BLaER1 treated with 17β-estradiol and CSF1 and Interleukin-3, amounts not matched to agents 10 nM and 100 nM (cell line): ENCODE measurements at regions not wholly inside any gene's neighbourhood (a gene's known extent, or its start where the extent isn't known, plus 50 kb on each side); places are given as distances from the start of the nearest gene placed in this dataset.

ENCODE experiments used
- H3K27ac ChIP-seq, 11 experiments: shearing (Covaris generic); formaldehyde crosslinking; 2 replicates each; pipeline ENCODE4 v1.8.1; 2022
- H3K27me3 ChIP-seq, 11 experiments: shearing (Covaris generic); formaldehyde crosslinking; 2 replicates each; pipeline ENCODE4 v1.8.1; 2022
- H3K36me3 ChIP-seq, 11 experiments: shearing (Covaris generic); formaldehyde crosslinking; 2 replicates each; pipeline ENCODE4 v1.8.1; 2022
- H3K4me1 ChIP-seq, 10 experiments: shearing (Covaris generic); formaldehyde crosslinking; 2 replicates each; pipeline ENCODE4 v1.8.1; 2022
- H3K4me2 ChIP-seq, 11 experiments: shearing (Covaris generic); formaldehyde crosslinking; 2 replicates each; pipeline ENCODE4 v1.8.1; 2022
- H3K4me3 ChIP-seq, 10 experiments: shearing (Covaris generic); formaldehyde crosslinking; 2 replicates each; pipeline ENCODE4 v1.8.1; 2022
- H3K9ac ChIP-seq, 11 experiments: shearing (Covaris generic); formaldehyde crosslinking; 2 replicates each; pipeline ENCODE4 v1.8.1; 2022
- H3K9me3 ChIP-seq, 11 experiments: shearing (Covaris generic); formaldehyde crosslinking; replicated peaks in 1 of 11; 2 replicates each; pipeline ENCODE4 v1.8.1; 2022
- H4K20me1 ChIP-seq, 11 experiments: shearing (Covaris generic); formaldehyde crosslinking; 2 replicates each; pipeline ENCODE4 v1.8.1; 2022
- Cebpa-rat ChIP-seq, 11 experiments: shearing (Covaris generic); IDR thresholded peaks; 2 replicates each; pipeline ENCODE4 v1.8.1; 2022

- Histone ChIP-seq H3K27me3 (no peaks in the 10 kb centered on the region), H3K4me1 (no peaks in the 10 kb centered on the region), H3K27ac (no peak overlapping the region), H3K9ac (no peak overlapping the region), H3K4me2 (no peak overlapping the region), H3K36me3 (no peaks in the 10 kb centered on the region), H4K20me1 (no peaks in the 10 kb centered on the region), H3K9me3 (no peaks in the 10 kb centered on the region), H3K4me3 (no peak overlapping the region)
- no peak for TF ChIP-seq Cebpa-rat (IDR thresholded peaks at IDR 0.05)
These were observed 654.5 kb downstream of the NOVA1 start for GRCh38 chr14:25943329-25943728.

- Histone ChIP-seq H4K20me1 (no peaks in the 10 kb centered on the region), H3K4me3 (no peak overlapping the region), H3K9me3 (no peaks in the 10 kb centered on the region), H3K4me2 (no peak overlapping the region), H3K4me1 (no peaks in the 10 kb centered on the region), H3K27ac (no peak overlapping the region), H3K9ac (no peak overlapping the region), H3K36me3 (no peaks in the 10 kb centered on the region), H3K27me3 (no peaks in the 10 kb centered on the region)
- no peak for TF ChIP-seq Cebpa-rat (IDR thresholded peaks at IDR 0.05)
These were observed 655.7 kb downstream of the NOVA1 start for GRCh38 chr14:25942090-25942489.

GRCh38 chr14:25933731-25934130 is 664.1 kb downstream of the NOVA1 start:
- no peak overlapping the region for H3K4me2 ChIP-seq
- H3K4me1 ChIP-seq: no peaks in the 10 kb centered on the region
- H3K4me3 ChIP-seq: no peak overlapping the region
- no peak overlapping the region for H3K27ac ChIP-seq
- no peak for TF ChIP-seq Cebpa-rat (IDR thresholded peaks at IDR 0.05)
- no peaks in the 10 kb centered on the region for H4K20me1 ChIP-seq
- no peak overlapping the region for H3K9ac ChIP-seq
- no peaks in the 10 kb centered on the region for H3K9me3 ChIP-seq
- no peaks in the 10 kb centered on the region for H3K27me3 ChIP-seq
- H3K36me3 ChIP-seq: no peaks in the 10 kb centered on the region

DNA sequence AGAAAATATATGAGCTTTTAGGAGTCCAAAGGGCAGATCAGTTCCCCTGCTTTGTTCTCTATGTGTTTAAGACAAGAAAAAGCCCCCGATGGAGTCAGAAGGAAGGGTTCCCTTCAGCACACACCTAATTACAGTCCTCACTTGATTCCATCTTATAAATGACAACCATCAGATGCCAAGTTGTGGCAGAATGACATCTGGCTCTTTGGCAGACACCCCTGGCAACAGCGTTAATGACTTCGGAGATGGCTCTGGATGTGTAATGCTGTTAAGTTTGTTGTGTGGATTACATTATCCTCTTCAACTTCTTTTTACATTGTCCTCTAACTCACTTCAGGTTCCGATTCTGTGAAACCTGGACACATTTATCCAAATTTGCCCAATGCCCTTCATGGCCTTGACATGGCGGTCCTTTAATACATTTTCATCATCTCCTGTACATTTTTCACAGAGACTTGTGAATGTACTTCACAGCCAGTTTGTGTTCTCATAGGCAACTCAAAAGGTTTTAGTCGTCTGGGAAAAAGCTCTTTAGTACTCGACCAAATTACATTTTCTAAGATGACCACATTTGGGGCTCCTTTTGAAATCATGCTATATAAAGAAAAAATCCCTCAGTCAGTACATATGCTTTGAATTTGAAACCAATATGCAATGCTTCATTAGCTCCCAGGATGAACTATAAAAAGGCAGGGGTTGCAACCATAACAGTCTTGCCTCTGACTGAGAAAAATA is 667.8 kb downstream of the NOVA1 start:
- no peak overlapping the region for H3K27ac ChIP-seq
- no peaks in the 10 kb centered on the region for H4K20me1 ChIP-seq
- H3K36me3 ChIP-seq: no peaks in the 10 kb centered on the region
- no peaks in the 10 kb centered on the region for H3K9me3 ChIP-seq
- H3K4me3 ChIP-seq: no peak overlapping the region
- H3K9ac ChIP-seq: no peak overlapping the region
- TF ChIP-seq Cebpa-rat (IDR thresholded peaks at IDR 0.05): no peak
- H3K4me1 ChIP-seq: no peaks in the 10 kb centered on the region
- no peak overlapping the region for H3K4me2 ChIP-seq
- H3K27me3 ChIP-seq: no peaks in the 10 kb centered on the region

- no peak for TF ChIP-seq Cebpa-rat (IDR thresholded peaks at IDR 0.05)
- H3K4me1 ChIP-seq: no peaks in the 10 kb centered on the region
- H3K4me2 ChIP-seq: no peak overlapping the region
- H3K27me3 ChIP-seq: no peaks in the 10 kb centered on the region
- H3K27ac ChIP-seq: no peak overlapping the region
- H3K36me3 ChIP-seq: no peaks in the 10 kb centered on the region
- H4K20me1 ChIP-seq: no peaks in the 10 kb centered on the region
- H3K9me3 ChIP-seq: no peaks in the 10 kb centered on the region
- no peak overlapping the region for H3K9ac ChIP-seq
- no peak overlapping the region for H3K4me3 ChIP-seq
These were observed 686.0 kb downstream of the NOVA1 start for GRCh38 chr14:25911831-25912230.

GRCh38 chr14:25909045-25909747 is 688.6 kb downstream of the NOVA1 start:
- H3K27ac ChIP-seq: no peak overlapping the region
- no peak overlapping the region for H3K4me2 ChIP-seq
- no peaks in the 10 kb centered on the region for H4K20me1 ChIP-seq
- H3K36me3 ChIP-seq: no peaks in the 10 kb centered on the region
- TF ChIP-seq Cebpa-rat (IDR thresholded peaks at IDR 0.05): no peak
- no peaks in the 10 kb centered on the region for H3K27me3 ChIP-seq
- H3K4me3 ChIP-seq: no peak overlapping the region
- no peak overlapping the region for H3K9ac ChIP-seq
- no peaks in the 10 kb centered on the region for H3K4me1 ChIP-seq
- H3K9me3 ChIP-seq: no peaks in the 10 kb centered on the region

DNA sequence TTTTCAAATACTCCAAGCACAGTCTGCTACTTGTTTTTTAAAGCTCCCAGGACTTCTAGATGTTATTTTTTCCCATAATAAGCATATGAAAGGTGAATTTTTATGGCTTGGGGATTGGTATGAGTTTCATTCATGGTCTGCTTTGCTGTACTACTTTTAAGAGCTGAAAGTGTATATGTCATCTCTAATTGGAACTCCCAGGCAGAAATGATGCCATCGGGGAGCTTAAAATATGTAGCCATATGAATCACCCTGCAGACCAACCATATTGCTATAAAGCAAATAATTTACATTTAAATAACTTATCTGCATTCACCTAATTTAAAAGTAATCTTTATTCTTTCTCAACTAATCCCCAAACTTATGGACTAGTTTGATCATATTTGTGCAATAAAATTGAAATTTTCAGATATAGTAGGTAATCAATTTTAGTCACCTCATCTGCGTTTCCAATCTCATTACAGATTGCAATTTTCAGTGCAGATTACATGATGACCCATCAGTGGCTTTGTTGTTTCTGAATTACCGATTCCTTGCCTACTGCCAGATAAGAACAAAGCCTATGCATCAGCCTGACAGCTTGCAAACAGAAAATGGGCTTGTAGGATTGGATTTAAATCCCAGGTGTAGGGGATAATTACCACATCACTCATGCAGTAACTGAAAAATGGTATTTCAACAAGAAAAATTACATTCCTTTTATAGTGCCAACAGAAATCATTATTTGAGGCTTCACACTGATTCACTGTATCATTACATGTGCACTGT is 689.4 kb downstream of the NOVA1 start:
- H4K20me1 ChIP-seq: no peaks in the 10 kb centered on the region
- no peaks in the 10 kb centered on the region for H3K4me1 ChIP-seq
- no peak overlapping the region for H3K27ac ChIP-seq
- no peaks in the 10 kb centered on the region for H3K9me3 ChIP-seq
- no peaks in the 10 kb centered on the region for H3K27me3 ChIP-seq
- TF ChIP-seq Cebpa-rat (IDR thresholded peaks at IDR 0.05): no peak
- no peak overlapping the region for H3K9ac ChIP-seq
- H3K36me3 ChIP-seq: no peaks in the 10 kb centered on the region
- H3K4me2 ChIP-seq: no peak overlapping the region
- no peak overlapping the region for H3K4me3 ChIP-seq

DNA sequence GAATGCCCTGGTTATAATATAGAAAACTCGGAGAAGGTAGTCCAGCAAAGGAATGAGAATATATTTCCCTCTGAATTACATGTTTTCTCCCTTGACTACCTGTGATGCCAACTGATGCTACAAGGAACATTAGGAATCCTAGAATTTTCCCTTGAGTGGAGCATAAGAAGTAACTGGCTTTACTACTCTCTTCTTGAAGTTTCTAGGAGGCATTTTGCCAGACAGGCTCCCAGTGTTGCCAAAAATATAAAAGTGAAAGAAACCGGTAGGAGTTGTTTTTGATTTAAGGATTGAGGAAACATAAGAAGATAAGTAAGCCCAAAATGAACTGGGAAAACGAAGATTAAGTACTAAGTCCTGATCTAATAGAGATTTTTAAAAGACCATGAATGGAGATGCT is 693.4 kb downstream of the NOVA1 start:
- H3K36me3 ChIP-seq: no peaks in the 10 kb centered on the region
- no peak overlapping the region for H3K4me3 ChIP-seq
- H3K4me1 ChIP-seq: peaks cover 0 to 16% (median 3%) of the 10 kb centered on the region in 10 experiments; a peak in 9 of 20 replicates
- H3K4me2 ChIP-seq: no peak overlapping the region
- no peak overlapping the region for H3K27ac ChIP-seq
- H3K9me3 ChIP-seq: no peaks in the 10 kb centered on the region
- H3K27me3 ChIP-seq: no peaks in the 10 kb centered on the region
- no peak overlapping the region for H3K9ac ChIP-seq
- no peaks in the 10 kb centered on the region for H4K20me1 ChIP-seq
- TF ChIP-seq Cebpa-rat (IDR thresholded peaks at IDR 0.05): no peak

DNA sequence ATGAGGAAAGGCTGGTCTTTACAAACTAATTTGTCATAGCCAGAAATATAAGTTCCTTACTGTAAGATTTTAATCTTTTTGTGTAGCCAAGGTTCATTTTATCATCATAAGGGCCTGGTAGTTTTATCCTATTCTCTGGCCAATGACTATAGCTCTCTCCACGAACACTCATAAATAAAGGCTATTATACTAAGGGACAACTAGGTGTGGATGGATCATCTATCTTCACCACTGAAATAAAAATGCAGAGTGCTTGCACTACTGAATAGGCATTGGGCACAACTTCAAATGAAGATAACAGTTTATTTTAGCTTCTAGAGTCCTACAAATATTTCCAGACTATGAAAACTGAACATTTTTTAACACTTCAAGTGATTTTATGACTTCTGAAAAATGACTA is 698.6 kb downstream of the NOVA1 start:
- Histone ChIP-seq H3K36me3 (no peaks in the 10 kb centered on the region), H3K4me3 (no peak overlapping the region), H3K9me3 (no peaks in the 10 kb centered on the region), H3K27me3 (no peaks in the 10 kb centered on the region; a peak in 1 of 22 replicates), H4K20me1 (no peaks in the 10 kb centered on the region), H3K27ac (no peak overlapping the region), H3K4me2 (no peak overlapping the region), H3K4me1 (peaks cover 0 to 16% (median 3%) of the 10 kb centered on the region in 10 experiments; a peak in 9 of 20 replicates), H3K9ac (no peak overlapping the region)
- TF ChIP-seq Cebpa-rat (IDR thresholded peaks at IDR 0.05): no peak
